ENCODE measurements at regions not wholly inside any gene's neighbourhood (a gene's known extent, or its start where the extent isn't known, plus 50 kb on each side); places are given as distances from the start of the nearest gene placed in this dataset.

GRCh38 chrX:10821293-10821692 lies 200.9 kb upstream of the MID1 start:
- in situ Hi-C loops (cut with HindIII; ENCODE audit: low sequenced_read_pairs) = no loop called here
- no peak for TF ChIP-seq CTCF (IDR thresholded peaks at IDR 0.05; ENCODE audit: low read depth, low read length)
- DNase-seq (ENCODE audit: low read depth, low spot score) = no peak
- H3K4me3 ChIP-seq (ENCODE audit: low read depth, low read length) = no peak overlapping the region

- in situ Hi-C loops (cut with HindIII; ENCODE audit: low sequenced_read_pairs) = no loop called here
- DNase-seq (ENCODE audit: low read depth, low spot score) = no peak
- H3K4me3 ChIP-seq (ENCODE audit: low read depth, low read length) = no peak overlapping the region
- TF ChIP-seq CTCF (IDR thresholded peaks at IDR 0.05; ENCODE audit: low read depth, low read length) = no peak
These were observed 207.7 kb upstream of the MID1 start for GRCh38 chrX:10828036-10828435.

- DNase-seq (ENCODE audit: low read depth, low spot score) = no peak
- TF ChIP-seq CTCF (IDR thresholded peaks at IDR 0.05; ENCODE audit: low read depth, low read length) = no peak
- H3K4me3 ChIP-seq (ENCODE audit: low read depth, low read length) = no peak overlapping the region
- in situ Hi-C loops (cut with HindIII; ENCODE audit: low sequenced_read_pairs) = no loop called here
These were observed 208.3 kb upstream of the MID1 start for GRCh38 chrX:10828640-10829039.

GRCh38 chrX:10831716-10832502 lies 211.5 kb upstream of the MID1 start:
- in situ Hi-C loops (cut with HindIII; ENCODE audit: low sequenced_read_pairs) = no loop called here
- TF ChIP-seq CTCF (IDR thresholded peaks at IDR 0.05; ENCODE audit: low read depth, low read length) = no peak
- DNase-seq (ENCODE audit: low read depth, low spot score) = no peak
- no peak overlapping the region for H3K4me3 ChIP-seq (ENCODE audit: low read depth, low read length)

GRCh38 chrX:10833299-10834169 lies 213.1 kb upstream of the MID1 start:
- H3K4me3 ChIP-seq (ENCODE audit: low read depth, low read length) = peak overlapping the region; percentile 15
- TF ChIP-seq CTCF (IDR thresholded peaks at IDR 0.05; ENCODE audit: low read depth, low read length) = no peak
- DNase-seq (ENCODE audit: low read depth, low spot score) = peak; percentile 17
- in situ Hi-C loops (cut with HindIII; ENCODE audit: low sequenced_read_pairs) = no loop called here

GRCh38 chrX:10841579-10841978 lies 221.2 kb upstream of the MID1 start:
- no peak for DNase-seq (ENCODE audit: low read depth, low spot score)
- TF ChIP-seq CTCF (IDR thresholded peaks at IDR 0.05; ENCODE audit: low read depth, low read length) = no peak
- in situ Hi-C loops (cut with HindIII; ENCODE audit: low sequenced_read_pairs) = no loop called here
- H3K4me3 ChIP-seq (ENCODE audit: low read depth, low read length) = no peak overlapping the region
